NCI-H1694 (cell line): ENCODE measurements at regions not wholly inside any gene's neighbourhood (a gene's known extent, or its start where the extent isn't known, plus 50 kb on each side); places are given as distances from the start of the nearest gene placed in this dataset.
"Not testable (repeated sequence)": the region's sequence is repeated elsewhere in the genome, so short reads cannot be mapped to it uniquely, and the experiment has no call there.

ENCODE experiments used
- DNase-seq: peaks from one replicate; lab custom pipeline; 2025; lab: John Stamatoyannopoulos, UW

GRCh38 chr13:53405616-53406015 lies 377.0 kb downstream of the OLFM4 start:
- no peak for DNase-seq

GRCh38 chr13:53408306-53408705 lies 379.7 kb downstream of the OLFM4 start:
- no peak for DNase-seq

DNA sequence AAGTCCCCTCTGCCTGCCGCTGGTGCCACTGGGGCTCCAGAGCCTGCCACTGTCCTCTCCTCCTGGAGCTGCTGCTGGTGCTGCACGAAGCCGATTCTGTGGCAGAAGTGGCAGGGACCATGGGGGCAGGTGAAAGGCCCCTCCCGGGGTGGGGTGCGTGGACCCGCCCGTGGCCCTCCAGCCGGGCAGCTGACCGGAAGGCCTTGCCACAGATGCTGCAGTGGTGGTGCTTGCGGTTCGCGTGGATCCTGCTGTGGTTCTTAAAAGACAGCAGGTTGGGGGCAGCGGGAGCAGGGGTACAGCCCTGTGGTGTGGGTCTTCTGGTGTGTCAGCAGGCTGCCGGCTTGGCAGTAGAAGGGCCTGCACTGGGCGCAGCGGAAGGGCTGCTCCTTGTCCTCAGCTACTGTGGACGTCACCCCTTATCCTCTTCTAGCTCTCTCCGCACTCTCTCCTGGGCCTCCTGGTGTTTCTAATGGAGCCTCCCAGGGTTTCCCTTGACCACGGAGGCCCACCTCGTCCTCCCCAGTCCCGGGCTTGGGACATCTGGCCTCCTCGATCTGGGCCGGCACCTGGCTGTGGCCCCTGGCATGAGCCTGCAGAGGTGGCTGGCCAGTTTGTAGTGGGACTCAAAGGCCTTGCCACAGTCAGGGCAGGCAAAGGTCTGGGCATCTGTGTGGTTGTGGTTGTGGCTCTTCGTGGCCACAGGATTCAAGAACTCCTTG lies 380.4 kb downstream of the OLFM4 start:
- DNase-seq: no peak

GRCh38 chr13:53411463-53411862 lies 382.9 kb downstream of the OLFM4 start:
- no peak for DNase-seq

DNA sequence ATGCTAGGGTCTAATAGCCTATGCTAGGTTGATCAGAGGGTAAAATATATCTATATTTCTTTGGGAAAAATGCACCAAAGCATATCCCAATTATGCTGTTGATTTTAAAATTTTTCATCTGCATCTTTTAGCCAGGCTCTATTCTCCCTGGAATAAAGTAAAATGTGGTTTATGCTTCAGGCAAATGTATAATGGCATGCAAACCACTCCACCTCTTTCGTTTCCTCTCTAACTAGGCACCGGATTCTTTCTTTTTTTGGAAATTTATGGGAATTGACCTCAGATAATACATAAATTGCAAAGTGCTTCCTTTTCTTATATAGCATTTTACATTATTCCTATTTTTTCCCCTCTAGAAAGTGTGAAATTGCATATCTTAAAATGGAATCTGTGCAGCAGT lies 386.5 kb downstream of the OLFM4 start:
- DNase-seq: no peak

GRCh38 chr13:53417601-53418000 lies 389.0 kb downstream of the OLFM4 start:
- no peak for DNase-seq

DNA sequence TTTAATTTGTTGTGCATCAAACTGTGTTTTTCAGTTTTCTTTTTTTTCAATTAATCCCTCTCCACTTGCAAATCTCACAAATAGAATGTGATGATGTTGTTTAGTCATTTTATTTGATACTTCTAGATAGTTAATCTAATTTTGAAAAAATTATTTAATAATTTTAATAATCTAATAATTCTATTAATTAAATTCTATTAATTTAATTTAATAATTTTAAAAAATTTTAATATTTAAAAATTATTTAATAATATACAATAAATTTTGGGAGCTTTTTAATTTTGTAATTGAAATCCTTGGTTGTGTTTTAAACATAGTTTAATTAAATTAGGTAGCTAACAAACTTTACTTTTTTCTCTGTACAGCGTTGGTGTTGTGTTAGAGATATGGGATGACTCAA lies 393.8 kb downstream of the OLFM4 start:
- DNase-seq: no peak

GRCh38 chr13:53436396-53436795 lies 407.8 kb downstream of the OLFM4 start:
- DNase-seq: no peak

DNA sequence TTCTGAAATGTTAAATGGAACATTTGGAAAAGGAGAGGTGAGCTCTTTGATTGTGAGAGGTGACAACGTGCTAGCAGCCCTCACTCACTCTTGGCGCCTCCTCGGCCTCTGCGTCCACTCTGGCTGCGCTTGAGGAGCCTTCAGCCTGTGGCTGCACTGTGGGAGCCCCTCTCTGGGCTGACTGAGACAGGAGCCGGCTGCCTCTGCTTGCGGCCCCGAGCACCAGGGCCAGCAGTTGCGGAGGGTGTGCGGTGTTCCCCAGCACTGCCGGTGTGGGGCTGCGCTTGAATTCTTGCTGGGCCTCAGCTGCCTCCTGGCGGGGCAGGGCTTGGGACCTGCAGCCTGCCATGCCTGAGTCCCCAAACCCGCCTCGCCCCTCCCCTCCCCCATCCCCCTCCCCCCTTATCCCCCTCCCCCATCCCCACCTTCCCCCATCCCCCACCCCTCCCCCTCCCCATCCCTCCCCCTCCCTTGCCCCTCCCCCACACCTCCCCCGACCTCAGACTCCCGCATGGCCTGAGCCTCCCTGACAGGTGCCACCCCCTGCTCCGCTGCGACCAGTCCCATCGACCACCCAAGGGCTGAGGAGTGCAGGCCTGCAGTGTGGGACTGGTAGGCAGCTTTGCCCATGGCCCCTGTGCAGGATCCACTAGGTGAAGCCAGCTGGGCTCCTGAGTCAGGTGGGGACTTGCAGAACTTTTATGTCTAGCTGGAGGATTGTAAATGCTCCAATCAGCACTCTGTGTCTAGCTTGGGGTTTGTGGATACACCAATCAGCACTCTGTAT lies 411.0 kb downstream of the OLFM4 start:
- DNase-seq: no peak

- DNase-seq: no peak
Observed at GRCh38 chr13:53442979-53443378, 414.4 kb downstream of the OLFM4 start.

- no peak for DNase-seq
Observed at GRCh38 chr13:53445686-53446085, 417.1 kb downstream of the OLFM4 start.

DNA sequence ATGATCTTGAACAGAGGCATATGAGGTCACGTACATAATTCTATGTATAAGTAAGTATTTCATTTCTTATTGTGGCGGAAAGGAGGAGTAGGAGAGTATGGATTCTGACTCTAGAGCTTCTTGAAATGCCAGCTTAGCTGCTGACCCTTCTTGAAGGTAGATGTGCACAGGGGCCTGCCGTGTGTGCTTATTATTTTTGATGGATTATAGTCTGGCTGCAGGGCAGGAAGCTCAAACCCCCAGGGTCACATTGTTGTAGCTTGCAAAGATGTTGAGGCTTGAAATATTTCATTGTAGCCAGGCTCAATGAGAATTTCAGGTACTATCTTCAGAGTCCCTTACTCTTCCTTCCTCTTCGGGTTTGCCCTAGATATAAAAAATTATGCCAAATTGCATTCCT lies 418.8 kb downstream of the OLFM4 start:
- no peak for DNase-seq

- no peak for DNase-seq
Observed at GRCh38 chr13:53447863-53448262, 419.2 kb downstream of the OLFM4 start.

DNA sequence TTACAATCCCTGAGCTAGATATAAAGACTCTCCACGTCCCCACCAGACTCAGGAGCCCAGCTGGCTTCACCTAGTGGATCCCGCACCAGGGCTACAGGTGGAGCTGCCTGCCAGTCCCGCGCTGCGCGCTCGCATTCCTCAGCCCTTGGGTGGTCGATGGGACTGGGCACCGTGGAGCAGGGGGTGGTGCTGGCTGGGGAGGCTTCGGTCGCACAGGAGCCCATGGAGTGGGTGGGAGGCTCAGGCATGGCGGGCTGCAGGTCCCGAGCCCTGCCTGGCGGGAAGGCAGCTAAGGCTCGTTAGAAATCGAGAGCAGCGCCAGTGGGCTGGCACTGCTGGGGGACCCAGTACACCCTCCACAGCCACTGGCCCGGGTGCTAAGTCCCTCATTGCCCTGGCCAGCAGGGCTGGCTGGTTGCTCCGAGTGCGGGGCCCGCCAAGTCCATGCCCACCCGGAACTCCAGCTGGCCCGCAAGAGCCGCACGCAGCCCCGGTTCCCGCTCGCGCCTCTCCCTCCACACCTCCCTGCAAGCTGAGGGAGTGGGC lies 423.7 kb downstream of the OLFM4 start:
- DNase-seq: not testable (repeated sequence)

- no peak for DNase-seq
Observed at GRCh38 chr13:53460796-53461195, 432.2 kb downstream of the OLFM4 start.

GRCh38 chr13:53463106-53463505 lies 434.5 kb downstream of the OLFM4 start:
- DNase-seq: no peak

GRCh38 chr13:53466576-53466975 lies 438.0 kb downstream of the OLFM4 start:
- no peak for DNase-seq

GRCh38 chr13:53473397-53473796 lies 444.8 kb downstream of the OLFM4 start:
- DNase-seq: no peak

GRCh38 chr13:53474878-53475277 lies 446.3 kb downstream of the OLFM4 start:
- DNase-seq: no peak

- DNase-seq: no peak
Observed at GRCh38 chr13:53490752-53491151, 462.1 kb downstream of the OLFM4 start.

GRCh38 chr13:53494406-53494805 lies 465.8 kb downstream of the OLFM4 start:
- DNase-seq: no peak

DNA sequence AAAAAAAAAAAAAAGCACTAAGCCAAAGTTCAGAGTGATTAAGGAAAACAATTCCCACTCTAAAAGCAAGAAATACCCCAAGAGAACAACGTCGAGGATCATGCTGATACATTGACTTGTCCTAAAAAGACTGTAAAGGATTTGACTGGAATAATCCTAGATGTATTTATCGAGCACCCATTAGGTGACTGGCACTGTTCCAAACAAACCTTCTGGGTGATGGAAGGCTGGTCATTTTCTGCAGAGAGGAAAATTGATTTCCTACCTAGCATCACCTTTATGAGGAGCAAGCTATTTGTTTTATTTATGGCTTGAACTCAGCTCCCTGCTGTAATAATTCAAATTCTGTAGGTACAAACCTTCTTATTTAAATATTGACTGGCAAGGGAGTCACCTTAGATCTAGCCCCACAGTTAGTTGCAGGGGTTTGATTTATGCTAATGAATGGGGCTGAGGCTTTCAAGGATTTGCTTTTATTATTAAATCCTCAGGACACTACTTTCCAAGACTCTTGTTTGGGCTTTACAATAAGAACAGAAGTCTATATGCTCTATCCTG lies 471.0 kb downstream of the OLFM4 start:
- DNase-seq: no peak

- DNase-seq: no peak
Observed at GRCh38 chr13:53501387-53501786, 472.8 kb downstream of the OLFM4 start.
